MM.1S (cell line): ENCODE measurements at regions not wholly inside any gene's neighbourhood (a gene's known extent, or its start where the extent isn't known, plus 50 kb on each side); places are given as distances from the start of the nearest gene placed in this dataset.

Experiments used
- DNase-seq: peaks from one replicate; pipeline ENCODE4 v3.0.0-alpha.2; 2015
- H2AFZ ChIP-seq: fragments of 300-600 bp; sonication (generic); 2 replicates; pipeline ENCODE4 v1.6.0; 2016; ENCODE audit warnings: antibody characterized with exemption, low read length
- H3F3A ChIP-seq: fragments of 300-600 bp; sonication (generic); 2 replicates; pipeline ENCODE4 v1.6.1; 2016; ENCODE audit warnings: mild to moderate bottlenecking, antibody characterized with exemption, low read length, moderate library complexity, mixed read lengths; ENCODE audit not compliant: insufficient read depth
- H3K27ac ChIP-seq: fragments of 300-600 bp; sonication (generic); 2 replicates; pipeline ENCODE4 v1.5.1; 2016; ENCODE audit warnings: mild to moderate bottlenecking, low read length
- H3K27me3 ChIP-seq: fragments of 300-600 bp; sonication (generic); replicated peaks from 2 replicates; pipeline ENCODE4 v1.6.0; 2016; ENCODE audit warnings: low read length; ENCODE audit not compliant: insufficient read depth
- H3K36me3 ChIP-seq: fragments of 300-600 bp; sonication (generic); replicated peaks from 2 replicates; pipeline ENCODE4 v1.6.1; 2016; ENCODE audit warnings: mild to moderate bottlenecking, low read length, mixed read lengths; ENCODE audit not compliant: insufficient read depth
- H3K4me1 ChIP-seq: fragments of 300-600 bp; sonication (generic); 2 replicates; pipeline ENCODE4 v1.6.1; 2016; ENCODE audit warnings: low read length, mixed read lengths
- H3K4me2 ChIP-seq: fragments of 300-600 bp; sonication (generic); 2 replicates; pipeline ENCODE4 v1.6.0; 2016; ENCODE audit warnings: low read depth, low read length
- H3K4me3 ChIP-seq: fragments of 300-600 bp; sonication (generic); 2 replicates; pipeline ENCODE4 v1.5.1; 2016; ENCODE audit warnings: low read length, mixed read lengths
- H3K79me2 ChIP-seq: fragments of 300-600 bp; sonication (generic); 2 replicates; pipeline ENCODE4 v1.6.1; 2016; ENCODE audit warnings: mixed run types, low read length, mixed read lengths
- H3K9ac ChIP-seq: fragments of 300-600 bp; sonication (generic); 2 replicates; pipeline ENCODE4 v1.6.1; 2016; ENCODE audit warnings: low read length, mixed read lengths
- H3K9me2 ChIP-seq: fragments of 300-600 bp; sonication (generic); replicated peaks from 2 replicates; pipeline ENCODE4 v1.6.1; 2016; ENCODE audit warnings: mild to moderate bottlenecking, low read length, mixed read lengths; ENCODE audit not compliant: insufficient read depth
- H3K9me3 ChIP-seq: fragments of 300-600 bp; sonication (generic); replicated peaks from 2 replicates; pipeline ENCODE4 v1.6.1; 2016; ENCODE audit warnings: mild to moderate bottlenecking, low read length, mixed read lengths; ENCODE audit not compliant: insufficient read depth
- H4K20me1 ChIP-seq: fragments of 300-600 bp; sonication (generic); 2 replicates; pipeline ENCODE4 v1.6.1; 2016; ENCODE audit warnings: mild to moderate bottlenecking, low read length, moderate library complexity, mixed read lengths; ENCODE audit not compliant: insufficient read depth
- CTCF ChIP-seq: fragments of 300-600 bp; sonication (generic); IDR thresholded peaks from 2 replicates; pipeline ENCODE4 v1.5.1; 2016; ENCODE audit warnings: antibody characterized with exemption, low read length, mixed read lengths
- EZH2 ChIP-seq: fragments of 300-600 bp; sonication (generic); optimal IDR thresholded peaks from 2 replicates; pipeline ENCODE3; 2017; ENCODE audit warnings: low read depth, mild to moderate bottlenecking, antibody characterized with exemption, low read length, mixed read lengths
- EZH2phosphoT487 ChIP-seq: fragments of 300-600 bp; sonication (generic); IDR thresholded peaks from 2 replicates; pipeline ENCODE4 v1.6.1; 2018; ENCODE audit warnings: antibody characterized with exemption, low read length

- no peaks in the 10 kb centered on the region for H3K9me3 ChIP-seq
- no peak for TF ChIP-seq CTCF
- no peak for TF ChIP-seq EZH2phosphoT487
- no peak for TF ChIP-seq EZH2
- H3K27ac ChIP-seq = no peak overlapping the region
- no peak overlapping the region for H3K4me3 ChIP-seq
- H3K4me1 ChIP-seq = no peaks in the 10 kb centered on the region
- no peaks in the 10 kb centered on the region for H3K27me3 ChIP-seq
- no peak overlapping the region for H3K4me2 ChIP-seq
- no peak overlapping the region for H2AFZ ChIP-seq
- H3K36me3 ChIP-seq = no peaks in the 10 kb centered on the region
- H3K9ac ChIP-seq = no peak overlapping the region
- DNase-seq = no peak
- H3K79me2 ChIP-seq = no peaks in the 10 kb centered on the region
- H3F3A ChIP-seq = no peaks in the 10 kb centered on the region
- no peaks in the 10 kb centered on the region for H3K9me2 ChIP-seq
- H4K20me1 ChIP-seq = no peaks in the 10 kb centered on the region
Observed at GRCh38 chr15:36511594-36511993, 67.8 kb upstream of the CDIN1 start.

DNA sequence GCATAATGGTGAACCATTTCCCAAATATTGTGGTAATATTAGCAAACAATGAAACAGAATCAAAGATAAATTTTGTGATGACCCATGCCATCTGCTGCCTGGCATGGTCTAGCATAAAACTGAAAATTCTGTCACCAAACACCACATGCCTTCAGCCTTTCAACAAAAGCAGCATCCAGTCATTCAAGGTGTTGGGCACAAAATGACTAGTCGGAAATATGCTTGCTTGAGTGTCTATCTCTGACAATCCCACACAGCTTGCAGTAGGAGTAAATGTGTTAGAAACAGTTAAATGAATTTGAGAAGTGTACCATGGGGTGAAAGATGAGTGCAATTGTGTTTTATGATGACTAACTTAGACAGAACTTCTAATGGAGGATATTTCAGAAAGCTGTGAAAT is 61.7 kb upstream of the CDIN1 start:
- no peak overlapping the region for H2AFZ ChIP-seq
- no peak overlapping the region for H3K9ac ChIP-seq
- H4K20me1 ChIP-seq = no peaks in the 10 kb centered on the region
- TF ChIP-seq CTCF = no peak
- TF ChIP-seq EZH2 = no peak
- no peak for TF ChIP-seq EZH2phosphoT487
- H3F3A ChIP-seq = no peaks in the 10 kb centered on the region
- no peak overlapping the region for H3K4me3 ChIP-seq
- H3K79me2 ChIP-seq = no peaks in the 10 kb centered on the region
- H3K27me3 ChIP-seq = no peaks in the 10 kb centered on the region
- no peaks in the 10 kb centered on the region for H3K4me1 ChIP-seq
- no peak for DNase-seq
- no peak overlapping the region for H3K4me2 ChIP-seq
- no peaks in the 10 kb centered on the region for H3K9me2 ChIP-seq
- H3K27ac ChIP-seq = no peak overlapping the region
- H3K9me3 ChIP-seq = no peaks in the 10 kb centered on the region
- no peaks in the 10 kb centered on the region for H3K36me3 ChIP-seq

DNA sequence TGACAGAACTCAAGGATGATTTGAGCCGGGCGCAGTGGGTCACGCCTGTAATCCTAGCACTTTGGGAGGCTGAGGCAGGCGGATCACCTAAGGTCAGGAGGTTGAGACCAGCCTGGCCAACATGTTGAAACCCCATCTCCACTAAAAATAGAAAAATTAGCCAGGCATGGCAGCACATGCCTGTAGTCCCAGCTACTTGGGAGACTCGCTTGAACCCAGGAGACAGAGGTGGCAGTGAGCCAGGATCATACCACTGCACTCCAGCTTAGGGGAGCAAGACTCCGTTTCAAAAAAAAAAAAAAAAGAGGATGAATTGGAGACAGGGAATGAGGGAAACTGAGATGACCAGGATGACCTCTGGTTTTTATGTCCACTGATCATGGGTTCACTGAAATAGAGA is 60.4 kb upstream of the CDIN1 start:
- Histone ChIP-seq H3K27me3 (no peaks in the 10 kb centered on the region), H3K27ac (no peak overlapping the region), H3K36me3 (no peaks in the 10 kb centered on the region), H3K9ac (no peak overlapping the region), H3F3A (no peaks in the 10 kb centered on the region), H3K9me3 (no peaks in the 10 kb centered on the region), H3K4me2 (no peak overlapping the region), H3K4me3 (no peak overlapping the region), H4K20me1 (no peaks in the 10 kb centered on the region), H3K9me2 (no peaks in the 10 kb centered on the region), H2AFZ (no peak overlapping the region), H3K4me1 (no peaks in the 10 kb centered on the region), H3K79me2 (no peaks in the 10 kb centered on the region)
- TF ChIP-seq EZH2phosphoT487 = no peak
- TF ChIP-seq EZH2 = no peak
- TF ChIP-seq CTCF = no peak
- no peak for DNase-seq
